GM12874 (cell line): ENCODE measurements at regions not wholly inside any gene's neighbourhood (a gene's known extent, or its start where the extent isn't known, plus 50 kb on each side); places are given as distances from the start of the nearest gene placed in this dataset.

Experiments
- CTCF ChIP-seq: IDR thresholded peaks from 2 replicates; pipeline ENCODE4 v1.5.1; 2011; ENCODE audit warnings: low read depth, mild to moderate bottlenecking, control low read depth, low read length, moderate library complexity; ENCODE audit not compliant: insufficient read depth

DNA sequence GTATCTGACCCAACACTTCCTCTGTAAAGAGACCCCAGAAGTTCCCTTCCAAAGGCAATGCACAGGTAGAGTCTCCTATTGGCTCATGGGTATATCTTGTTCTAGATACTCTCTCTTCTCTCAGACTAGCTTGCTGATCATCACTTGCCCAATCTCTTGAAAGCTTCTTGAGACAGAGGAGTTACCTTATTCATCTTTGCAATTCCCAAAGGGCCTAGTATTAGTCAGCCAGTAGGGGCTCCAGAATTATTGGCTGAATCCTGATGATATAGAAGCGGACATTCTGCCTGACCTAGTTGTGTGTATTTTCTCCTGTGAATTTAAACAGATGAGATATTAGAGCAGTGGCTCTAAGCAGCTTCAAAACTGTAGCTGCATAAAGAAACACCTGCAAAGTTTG is 304.0 kb upstream of the KLF4 start:
- TF ChIP-seq CTCF = no peak

- TF ChIP-seq CTCF = no peak
Observed at GRCh38 chr9:107792596-107792995, 303.0 kb upstream of the KLF4 start.

DNA sequence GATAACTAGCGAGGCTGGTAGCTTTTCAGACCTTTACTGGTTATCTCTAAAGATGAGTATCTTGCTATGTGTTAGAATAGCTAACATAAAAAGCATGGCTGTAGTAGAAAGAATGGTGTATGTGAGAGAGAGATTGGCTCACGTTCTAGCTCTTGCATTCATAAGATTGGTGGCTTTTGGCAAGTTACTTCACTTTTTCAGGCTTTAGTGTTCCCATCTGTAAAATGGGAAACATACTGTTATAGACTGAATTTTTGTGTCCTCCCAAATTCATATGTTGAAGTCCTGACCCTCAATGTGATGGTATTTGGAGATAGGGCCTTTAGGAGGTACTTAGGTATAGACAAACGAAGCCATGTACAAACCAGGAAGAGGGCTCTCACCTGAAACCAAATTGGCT is 302.4 kb upstream of the KLF4 start:
- TF ChIP-seq CTCF = no peak

GRCh38 chr9:107789001-107789700 is 299.6 kb upstream of the KLF4 start:
- no peak for TF ChIP-seq CTCF

DNA sequence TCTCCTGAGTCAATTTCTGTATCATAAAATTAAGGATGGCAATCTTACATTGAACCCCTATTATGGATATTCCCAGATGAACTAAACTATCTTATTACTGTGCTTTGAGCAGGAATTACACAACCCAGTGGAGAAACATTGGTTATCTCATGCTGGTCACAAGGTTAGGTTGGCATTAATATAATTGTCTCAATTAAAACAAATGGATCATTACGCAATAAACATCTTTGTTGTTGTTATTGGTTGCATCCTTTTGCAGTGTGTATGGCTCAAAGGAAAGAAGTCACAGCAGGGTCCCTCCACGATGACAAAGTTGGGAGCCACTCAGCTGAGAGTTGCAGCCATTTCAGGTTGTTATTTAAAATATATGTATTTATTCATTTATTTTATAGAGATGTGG is 297.0 kb upstream of the KLF4 start:
- no peak for TF ChIP-seq CTCF

DNA sequence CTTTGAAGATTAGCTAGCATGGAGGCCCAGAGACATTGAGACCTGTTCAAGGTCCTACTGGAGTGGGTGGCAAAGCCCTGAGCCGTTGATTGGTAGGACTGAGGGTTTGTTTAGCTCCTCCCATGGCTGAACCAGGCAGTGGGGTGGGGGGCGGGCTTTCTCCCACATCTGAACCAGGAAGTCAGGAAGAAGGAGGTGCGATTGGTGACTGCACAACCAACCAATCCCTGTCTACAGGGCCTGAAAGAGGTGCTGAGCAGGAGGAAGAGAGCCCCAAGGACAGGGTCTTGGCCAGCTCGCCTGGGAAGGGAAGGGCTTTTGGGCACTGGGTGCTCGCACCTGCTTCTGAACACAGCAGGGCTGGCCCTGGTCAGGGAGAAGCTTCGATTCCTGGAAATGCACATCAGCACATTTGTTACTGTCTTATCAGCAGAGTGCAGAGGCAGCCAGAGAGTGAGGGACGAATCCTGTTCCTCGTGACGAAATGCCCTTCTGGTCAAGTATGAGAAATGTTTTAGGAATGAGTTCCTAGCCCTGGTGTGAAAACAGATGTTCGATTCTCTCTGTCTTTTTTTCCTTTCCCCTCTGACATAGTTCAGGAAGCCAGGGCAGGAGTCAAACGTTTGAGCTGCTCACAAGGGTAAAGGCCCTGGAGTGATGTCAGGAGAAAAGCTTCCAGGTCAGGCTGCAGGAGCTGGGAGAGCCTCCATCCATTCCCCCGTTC is 294.8 kb upstream of the KLF4 start:
- TF ChIP-seq CTCF = no peak

- TF ChIP-seq CTCF = no peak
Observed at GRCh38 chr9:107782789-107783188, 293.2 kb upstream of the KLF4 start.
